ENCODE measurements at regions not wholly inside any gene's neighbourhood (a gene's known extent, or its start where the extent isn't known, plus 50 kb on each side); places are given as distances from the start of the nearest gene placed in this dataset.

GRCh38 chr2:215503381-215503780, 67.5 kb upstream of the FN1 start:
- no peak for DNase-seq (ENCODE audit: low read depth in 2 of 2)

GRCh38 chr2:215500466-215500865, 64.6 kb upstream of the FN1 start:
- no peak for DNase-seq (ENCODE audit: low read depth in 2 of 2)

GRCh38 chr2:215499331-215499730, 63.5 kb upstream of the FN1 start:
- no peak for DNase-seq (ENCODE audit: low read depth in 2 of 2)

- no peak for DNase-seq (ENCODE audit: low read depth in 2 of 2)
These were observed 62.6 kb upstream of the FN1 start for GRCh38 chr2:215498431-215498830.

GRCh38 chr2:215493376-215493775, 57.5 kb upstream of the FN1 start:
- no peak for DNase-seq (ENCODE audit: low read depth in 2 of 2)

GRCh38 chr2:215489288-215489848, 53.5 kb upstream of the FN1 start:
- no peak for DNase-seq (ENCODE audit: low read depth in 2 of 2)

GRCh38 chr2:215487002-215487372, 51.1 kb upstream of the FN1 start:
- no peak for DNase-seq (ENCODE audit: low read depth in 2 of 2)

GRCh38 chr2:215486291-215487001, 50.6 kb upstream of the FN1 start:
- DNase-seq (ENCODE audit: low read depth in 2 of 2): no peak
